HepG2 (cell line): ENCODE measurements at regions not wholly inside any gene's neighbourhood (a gene's known extent, or its start where the extent isn't known, plus 50 kb on each side); places are given as distances from the start of the nearest gene placed in this dataset.

Experiments used
- ATAC-seq: fragments of 200-7000 bp; cut with Tn5 transposase; 3 replicates; pipeline ENCODE4 v1.9.1; 2020; ENCODE audit warnings: mild to moderate bottlenecking, moderate library complexity
- BruUV-seq: library from RNA; stranded (reverse); fragments of 400-500 nt; replicated peaks from 2 replicates; lab custom pipeline; 2021; lab: Mats Ljungman, UMichigan
- CTCF ChIA-PET: fragments of 300-600 bp; formaldehyde crosslinking; extraction: SDS; loops from one replicate; lab custom pipeline; 2021; ENCODE audit warnings: low total read pairs, inconsistent platforms, low intra/inter-chr PET ratio; lab: Yijun Ruan, JAX
- POLR2A ChIA-PET: fragments of 350-600 bp; sonication (Branson Sonifier 250); formaldehyde crosslinking; loops from one replicate; lab custom pipeline; 2020; ENCODE audit warnings: antibody characterized with exemption, inconsistent platforms; lab: Yijun Ruan, JAX
- DNase-seq: peaks from one replicate; pipeline ENCODE4 v3.0.0-alpha.2; 2015; ENCODE audit warnings: low spot score
- FAIRE-seq: peaks from 3 replicates; lab custom pipeline; 2011; peaks lifted over from hg19 to GRCh38; lab: Jason Lieb, UNC
- H2AFZ ChIP-seq: one replicate; pipeline ENCODE4 v1.6.1; 2011; ENCODE audit warnings: low read length, inconsistent platforms
- H3K27ac ChIP-seq: fragments of 300-600 bp; 3 replicates; pipeline ENCODE4 v1.8.0; 2011; ENCODE audit warnings: mixed run types, mild to moderate bottlenecking, mixed read lengths, low read length, inconsistent platforms; ENCODE audit not compliant: insufficient read depth; ENCODE audit errors: extremely low read length
- H3K27me3 ChIP-seq, 2 experiments: fragments of 200-600 bp in 1 of 2; 2 replicates in 1 of 2; 3 replicates in 1 of 2; pipeline versions ENCODE4 v1.6.0 to v1.8.0; 2011; ENCODE audit warnings: low read length in 2 of 2, mild to moderate bottlenecking in 2 of 2, moderate library complexity in 2 of 2, inconsistent platforms in 1 of 2; ENCODE audit not compliant: insufficient read depth in 2 of 2, control insufficient read depth in 1 of 2
- H3K36me3 ChIP-seq, 2 experiments: fragments of 200-600 bp in 1 of 2; replicated peaks in 1 of 2; 2 replicates in 1 of 2; 3 replicates in 1 of 2; pipeline versions ENCODE4 v1.5.1 to v1.8.0; 2011; ENCODE audit warnings: low read length in 2 of 2, inconsistent platforms in 1 of 2; ENCODE audit not compliant: insufficient read depth in 2 of 2, control insufficient read depth in 1 of 2
- H3K4me1 ChIP-seq: 2 replicates; pipeline ENCODE4 v1.5.1; 2012; ENCODE audit warnings: low read length, inconsistent platforms; ENCODE audit not compliant: insufficient read depth
- H3K4me2 ChIP-seq: 2 replicates; pipeline ENCODE4 v1.6.0; 2011; ENCODE audit warnings: low read depth, low read length, inconsistent platforms
- H3K4me3 ChIP-seq, 3 experiments: fragments of 200-600 bp in 1 of 3; sonication (generic), shearing (Covaris generic) in 1 of 3; replicated peaks in 1 of 3; 2 replicates each; pipeline ENCODE4 v1.5.1; 2011 to 2016; ENCODE audit warnings: low read length in 3 of 3, inconsistent platforms in 2 of 3, low read depth in 2 of 3, mild to moderate bottlenecking in 2 of 3, control low read depth in 1 of 3, mixed read lengths in 1 of 3; ENCODE audit not compliant: insufficient read depth in 1 of 3
- H3K79me2 ChIP-seq: one replicate; pipeline ENCODE4 v1.6.1; 2011; ENCODE audit warnings: low read length, inconsistent platforms; ENCODE audit not compliant: insufficient read depth
- H3K9ac ChIP-seq: 2 replicates; pipeline ENCODE4 v1.6.0; 2011; ENCODE audit warnings: mild to moderate bottlenecking, low read depth, low read length, inconsistent platforms; ENCODE audit not compliant: insufficient read depth
- H3K9me3 ChIP-seq: 2 replicates; pipeline ENCODE4 v1.5.1; 2012; ENCODE audit warnings: mild to moderate bottlenecking, low read length
- H4K20me1 ChIP-seq: 2 replicates; pipeline ENCODE4 v1.6.0; 2011; ENCODE audit warnings: inconsistent platforms, mild to moderate bottlenecking, low read length, moderate library complexity; ENCODE audit not compliant: insufficient read depth
- CHD2 ChIP-seq: IDR thresholded peaks from 2 replicates; pipeline ENCODE4 v1.6.1; 2011; ENCODE audit warnings: low read depth, low read length, improper control_type of control experiment
- HES4 ChIP-seq: sonication (generic); formaldehyde crosslinking; IDR thresholded peaks from 2 replicates; pipeline ENCODE4 v1.9.0; 2021; ENCODE audit warnings: mild to moderate bottlenecking, missing genetic modification reagents, borderline replicate concordance
- IRF2 ChIP-seq: IDR thresholded peaks from 2 replicates; pipeline ENCODE4 v1.6.1; 2018; ENCODE audit warnings: missing genetic modification reagents, missing compliant biosample characterization
- MTA3 ChIP-seq: sonication (generic); formaldehyde crosslinking; IDR thresholded peaks from 2 replicates; pipeline ENCODE4 v1.4.0; 2020; ENCODE audit warnings: missing genetic modification reagents
- MXI1 ChIP-seq: IDR thresholded peaks from 3 replicates; pipeline ENCODE4 v1.6.1; 2012; ENCODE audit warnings: low read depth, low read length, inconsistent platforms, borderline replicate concordance
- RARG ChIP-seq: sonication (generic); formaldehyde crosslinking; IDR thresholded peaks from 2 replicates; pipeline ENCODE4 v1.4.0; 2020; ENCODE audit warnings: low read depth, mild to moderate bottlenecking, missing genetic modification reagents
- SMAD3 ChIP-seq: sonication (generic); formaldehyde crosslinking; IDR thresholded peaks from 2 replicates; pipeline ENCODE4 v1.4.0; 2020; ENCODE audit warnings: missing genetic modification reagents
- SPEN ChIP-seq: sonication (generic); formaldehyde crosslinking; IDR thresholded peaks from 2 replicates; pipeline ENCODE4 v1.5.1; 2020; ENCODE audit warnings: low read depth, mild to moderate bottlenecking, missing genetic modification reagents
- ZNF24 ChIP-seq: fragments of 450-650 bp; IDR thresholded peaks from 2 replicates; pipeline ENCODE4 v1.6.1; 2017; ENCODE audit warnings: antibody characterized with exemption, mild to moderate bottlenecking
- ZNF3 ChIP-seq: IDR thresholded peaks from 2 replicates; pipeline ENCODE4 v1.7.0; 2017; ENCODE audit warnings: inconsistent platforms
- ZNF33B ChIP-seq: sonication (generic); formaldehyde crosslinking; IDR thresholded peaks from 2 replicates; pipeline ENCODE4 v1.5.1; 2020; ENCODE audit warnings: mild to moderate bottlenecking, missing genetic modification reagents
- ZNF367 ChIP-seq: sonication (generic); formaldehyde crosslinking; IDR thresholded peaks from 2 replicates; pipeline ENCODE4 v1.4.0; 2020; ENCODE audit warnings: missing genetic modification reagents, borderline replicate concordance
- ZNF841 ChIP-seq: sonication (generic); formaldehyde crosslinking; IDR thresholded peaks from 2 replicates; pipeline ENCODE4 v1.8.1; 2023; ENCODE audit warnings: missing genetic modification reagents, borderline replicate concordance
- WGBS: methylation state at CpG from one replicate; pipeline ENCODE4 v1.1.6; 2017; ENCODE audit warnings: low lambda C conversion rate; 5-methylcytosine and 5-hydroxymethylcytosine counted together
- in situ Hi-C: cut with HindIII; loops from 2 replicates; pipeline ENCODE4 v1.10.0; 2017; ENCODE audit warnings: low pct_unique_long_range_greater_than_20kb; ENCODE audit not compliant: extremely low pct_ligation_motif_present
- intact Hi-C: fragments of 100-400 bp; cut with micrococcal nuclease; formaldehyde crosslinking; loops from one replicate; pipeline ENCODE4 v1.10.0; 2022; ENCODE audit not compliant: unreplicated experiment
- TF ChIP-seq, protein P1 (sequence below): sonication (generic); formaldehyde crosslinking; IDR thresholded peaks from 2 replicates; pipeline ENCODE4 v1.4.0; 2020; ENCODE audit warnings: missing genetic modification reagents
- TF ChIP-seq, protein P2 (sequence below): IDR thresholded peaks from 2 replicates; pipeline ENCODE4 v1.6.1; 2016; ENCODE audit warnings: missing compliant biosample characterization, missing genetic modification reagents, borderline replicate concordance
- TF ChIP-seq, protein P3 (sequence below): sonication (generic); formaldehyde crosslinking; IDR thresholded peaks from 2 replicates; pipeline ENCODE4 v1.8.0; 2022; ENCODE audit warnings: mild to moderate bottlenecking, missing genetic modification reagents, moderate library complexity
- TF ChIP-seq, protein P4 (sequence below): sonication (generic); formaldehyde crosslinking; IDR thresholded peaks from 2 replicates; pipeline ENCODE4; 2020; ENCODE audit warnings: missing genetic modification reagents, mild to moderate bottlenecking, borderline replicate concordance

DNA sequence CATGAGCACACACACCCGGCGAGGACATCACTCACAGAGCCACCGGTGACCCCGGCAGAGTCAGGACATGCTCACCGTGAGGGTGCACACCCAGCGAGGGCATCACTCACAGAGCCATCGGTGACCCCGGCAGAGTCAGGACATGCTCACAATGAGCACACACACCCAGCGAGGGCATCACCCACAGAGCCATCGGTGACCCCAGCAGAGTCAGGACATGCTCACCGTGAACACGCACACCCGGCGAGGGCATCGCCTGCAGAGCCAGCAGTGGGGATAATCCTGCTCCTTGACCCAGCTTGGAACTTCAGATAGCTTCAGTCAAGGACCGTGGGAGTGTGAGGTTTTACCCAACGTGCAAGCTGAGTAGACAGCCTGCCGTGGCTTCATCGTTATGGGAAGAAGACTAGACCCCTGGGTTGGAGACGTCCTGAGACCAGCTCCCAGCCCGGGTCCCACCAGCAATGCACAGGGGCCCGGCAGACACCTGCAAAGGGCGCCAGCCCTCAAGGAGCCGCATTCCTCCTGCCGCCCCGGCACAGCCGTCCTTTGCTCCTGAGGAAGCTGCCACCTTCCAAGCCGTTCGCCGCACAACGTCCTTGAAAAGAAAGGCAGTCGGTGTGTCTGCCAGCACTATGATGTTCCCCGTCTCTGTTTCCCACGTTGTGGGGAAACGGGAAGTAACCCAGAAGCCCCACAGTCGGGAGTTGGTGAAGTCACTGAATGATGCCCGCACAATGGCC lies 192.3 kb downstream of the DLL1 start (continued):
- TF ChIP-seq ZNF3 (CRISPR knock-in tag) (no peak), ZNF24 (no peak), ZNF367 (CRISPR knock-in tag) (no peak), MXI1 (no peak)
- TF ChIP-seq, protein P1, sequence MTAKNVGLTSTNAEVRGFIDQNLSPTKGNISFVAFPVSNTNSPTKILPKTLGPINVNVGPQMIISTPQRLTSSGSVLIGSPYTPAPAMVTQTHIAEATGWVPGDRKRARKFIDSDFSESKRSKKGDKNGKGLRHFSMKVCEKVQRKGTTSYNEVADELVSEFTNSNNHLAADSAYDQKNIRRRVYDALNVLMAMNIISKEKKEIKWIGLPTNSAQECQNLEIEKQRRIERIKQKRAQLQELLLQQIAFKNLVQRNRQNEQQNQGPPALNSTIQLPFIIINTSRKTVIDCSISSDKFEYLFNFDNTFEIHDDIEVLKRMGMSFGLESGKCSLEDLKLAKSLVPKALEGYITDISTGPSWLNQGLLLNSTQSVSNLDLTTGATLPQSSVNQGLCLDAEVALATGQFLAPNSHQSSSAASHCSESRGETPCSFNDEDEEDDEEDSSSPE (CRISPR knock-in tag), result no peak

DNA sequence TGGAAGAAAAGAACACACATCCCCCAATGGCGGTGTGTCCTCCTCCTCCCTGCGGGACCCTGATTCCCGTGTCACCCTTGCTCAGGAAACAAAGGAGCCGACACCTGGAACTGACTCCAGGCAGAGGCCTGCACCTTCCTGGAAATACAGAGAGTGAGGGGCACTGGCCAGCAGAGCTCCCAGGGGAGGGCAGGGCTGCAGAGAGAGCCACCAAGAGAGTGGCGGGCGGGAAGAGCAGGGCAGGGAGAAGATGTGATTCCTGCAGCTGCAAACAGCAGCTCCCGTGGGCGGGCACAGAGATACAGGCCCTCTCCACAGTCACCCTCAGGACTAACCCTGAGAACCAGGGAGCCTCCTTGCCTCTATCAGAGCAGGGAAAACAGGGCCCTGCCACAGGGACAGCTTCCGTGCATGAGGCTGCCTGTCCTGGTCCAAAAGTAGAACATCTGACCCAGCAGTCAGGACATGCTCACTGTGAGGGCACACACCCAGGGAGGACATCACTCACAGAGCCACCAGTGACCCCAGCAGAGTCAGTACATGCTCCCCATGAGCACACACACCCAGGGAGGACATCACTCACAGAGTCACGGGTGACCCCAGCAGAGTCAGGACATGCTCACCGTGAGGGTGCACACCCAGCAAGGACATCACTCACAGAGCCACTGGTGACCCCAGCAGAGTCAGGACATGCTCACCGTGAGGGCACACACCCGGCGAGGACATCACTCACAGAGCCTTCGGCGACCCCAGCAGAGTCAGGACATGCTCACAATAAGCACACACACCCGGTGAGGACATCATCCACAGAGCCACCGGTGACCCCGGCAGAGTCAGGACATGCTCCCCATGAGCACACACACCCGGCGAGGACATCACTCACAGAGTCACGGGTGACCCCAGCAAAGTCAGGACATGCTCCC lies 193.1 kb downstream of the DLL1 start:
- ATAC-seq (no peak), DNase-seq (no peak), FAIRE-seq (no peak)
- no peak overlapping the region for H3K27ac ChIP-seq
- POLR2A ChIA-PET, result no interaction called here
- no peaks in the 10 kb centered on the region; the same call in 1 of the 2 replicates for H4K20me1 ChIP-seq
- no peaks in the 10 kb centered on the region for H3K4me1 ChIP-seq
- H3K9me3 ChIP-seq, result no peaks in the 10 kb centered on the region; the same call in none of the 2 replicates
- intact Hi-C loops, result no loop called here
- CTCF ChIA-PET, result no interaction called here
- H3K79me2 ChIP-seq, result no peaks in the 10 kb centered on the region
- in situ Hi-C loops, result no loop called here
- BruUV-seq, result no TSS peak
- no peak overlapping the region for H3K4me3 ChIP-seq
- peaks cover 25 to 98% of the 10 kb centered on the region in 2 experiments for H3K27me3 ChIP-seq
- H3K36me3 ChIP-seq, result no peaks in the 10 kb centered on the region
- no peak overlapping the region for H2AFZ ChIP-seq
- H3K4me2 ChIP-seq, result no peak overlapping the region
- H3K9ac ChIP-seq, result no peak overlapping the region
- WGBS, result 16% methylated on average over 12 of the region's 22 CpGs
- TF ChIP-seq SMAD3 (CRISPR knock-in tag) (no peak), CHD2 (no peak), IRF2 (CRISPR knock-in tag) (no peak), ZNF841 (CRISPR knock-in tag) (no peak), SPEN (CRISPR knock-in tag) (no peak), ZNF33B (no peak), HES4 (CRISPR knock-in tag) (no peak), MTA3 (CRISPR knock-in tag) (no peak), RARG (CRISPR knock-in tag) (no peak)
- TF ChIP-seq, protein P2, sequence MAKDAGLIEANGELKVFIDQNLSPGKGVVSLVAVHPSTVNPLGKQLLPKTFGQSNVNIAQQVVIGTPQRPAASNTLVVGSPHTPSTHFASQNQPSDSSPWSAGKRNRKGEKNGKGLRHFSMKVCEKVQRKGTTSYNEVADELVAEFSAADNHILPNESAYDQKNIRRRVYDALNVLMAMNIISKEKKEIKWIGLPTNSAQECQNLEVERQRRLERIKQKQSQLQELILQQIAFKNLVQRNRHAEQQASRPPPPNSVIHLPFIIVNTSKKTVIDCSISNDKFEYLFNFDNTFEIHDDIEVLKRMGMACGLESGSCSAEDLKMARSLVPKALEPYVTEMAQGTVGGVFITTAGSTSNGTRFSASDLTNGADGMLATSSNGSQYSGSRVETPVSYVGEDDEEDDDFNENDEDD (CRISPR knock-in tag), result no peak
- TF ChIP-seq, protein P3, sequence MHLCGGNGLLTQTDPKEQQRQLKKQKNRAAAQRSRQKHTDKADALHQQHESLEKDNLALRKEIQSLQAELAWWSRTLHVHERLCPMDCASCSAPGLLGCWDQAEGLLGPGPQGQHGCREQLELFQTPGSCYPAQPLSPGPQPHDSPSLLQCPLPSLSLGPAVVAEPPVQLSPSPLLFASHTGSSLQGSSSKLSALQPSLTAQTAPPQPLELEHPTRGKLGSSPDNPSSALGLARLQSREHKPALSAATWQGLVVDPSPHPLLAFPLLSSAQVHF (CRISPR knock-in tag), result no peak
- TF ChIP-seq, protein P4, sequence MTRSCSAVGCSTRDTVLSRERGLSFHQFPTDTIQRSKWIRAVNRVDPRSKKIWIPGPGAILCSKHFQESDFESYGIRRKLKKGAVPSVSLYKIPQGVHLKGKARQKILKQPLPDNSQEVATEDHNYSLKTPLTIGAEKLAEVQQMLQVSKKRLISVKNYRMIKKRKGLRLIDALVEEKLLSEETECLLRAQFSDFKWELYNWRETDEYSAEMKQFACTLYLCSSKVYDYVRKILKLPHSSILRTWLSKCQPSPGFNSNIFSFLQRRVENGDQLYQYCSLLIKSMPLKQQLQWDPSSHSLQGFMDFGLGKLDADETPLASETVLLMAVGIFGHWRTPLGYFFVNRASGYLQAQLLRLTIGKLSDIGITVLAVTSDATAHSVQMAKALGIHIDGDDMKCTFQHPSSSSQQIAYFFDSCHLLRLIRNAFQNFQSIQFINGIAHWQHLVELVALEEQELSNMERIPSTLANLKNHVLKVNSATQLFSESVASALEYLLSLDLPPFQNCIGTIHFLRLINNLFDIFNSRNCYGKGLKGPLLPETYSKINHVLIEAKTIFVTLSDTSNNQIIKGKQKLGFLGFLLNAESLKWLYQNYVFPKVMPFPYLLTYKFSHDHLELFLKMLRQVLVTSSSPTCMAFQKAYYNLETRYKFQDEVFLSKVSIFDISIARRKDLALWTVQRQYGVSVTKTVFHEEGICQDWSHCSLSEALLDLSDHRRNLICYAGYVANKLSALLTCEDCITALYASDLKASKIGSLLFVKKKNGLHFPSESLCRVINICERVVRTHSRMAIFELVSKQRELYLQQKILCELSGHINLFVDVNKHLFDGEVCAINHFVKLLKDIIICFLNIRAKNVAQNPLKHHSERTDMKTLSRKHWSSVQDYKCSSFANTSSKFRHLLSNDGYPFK (CRISPR knock-in tag), result no peak
